ENCODE measurements at regions not wholly inside any gene's neighbourhood (a gene's known extent, or its start where the extent isn't known, plus 50 kb on each side); places are given as distances from the start of the nearest gene placed in this dataset.
"Not testable (repeated sequence)": the region's sequence is repeated elsewhere in the genome, so short reads cannot be mapped to it uniquely, and the experiment has no call there.

- no TSS peak for BruUV-seq (replicated peaks)
- TF ChIP-seq CTCF (conservative IDR thresholded peaks at IDR 0.05; ENCODE audit: low read length), result no peak
- TF ChIP-seq EZH2phosphoT487 (IDR thresholded peaks at IDR 0.05; ENCODE audit: borderline replicate concordance, low read depth, low read length), result no peak
These were observed 226.0 kb upstream of the SERP2 start for GRCh38 chr13:44147648-44148047.

DNA sequence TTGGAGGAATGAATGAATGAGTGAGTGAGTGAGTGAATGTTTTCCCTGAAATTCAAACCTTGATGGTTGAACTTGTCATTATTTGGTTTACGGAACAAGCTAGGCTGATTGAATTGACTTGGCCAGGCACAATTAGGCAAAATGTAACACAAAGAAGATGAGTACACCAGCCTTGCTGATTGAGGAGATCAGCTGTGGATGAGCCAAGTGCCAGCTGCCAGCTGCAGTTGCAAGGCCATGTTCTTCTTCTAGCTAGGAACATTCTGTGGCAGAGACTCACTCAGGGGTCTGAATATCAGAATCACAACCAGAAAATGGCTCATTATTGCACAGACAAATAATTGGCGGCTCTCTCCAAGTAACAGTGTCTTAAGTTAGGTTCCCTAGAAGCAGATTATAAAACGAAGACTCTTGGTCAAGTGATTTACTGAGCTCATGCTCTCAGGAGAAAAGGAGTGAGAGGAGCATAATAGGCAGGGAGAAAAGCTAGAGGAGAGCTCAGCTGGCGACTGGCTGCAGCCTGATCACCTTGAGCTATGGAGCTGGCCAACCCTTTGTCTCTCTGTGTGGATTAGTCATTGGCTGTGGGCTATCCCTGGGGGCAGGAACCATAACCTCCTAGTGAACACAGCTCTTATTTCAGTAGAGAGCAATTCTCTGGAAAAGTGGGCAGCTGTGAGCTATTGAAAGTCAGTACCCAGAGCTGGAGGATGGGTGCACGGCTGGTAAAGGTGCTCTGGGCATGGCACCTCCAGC lies 225.3 kb upstream of the SERP2 start:
- Histone ChIP-seq H3K27ac (ENCODE audit: low read depth, low read length, poor library complexity, severe bottlenecking) (no peak overlapping the region), H3K79me2 (ENCODE audit: insufficient read depth, low read depth, low read length) (no peaks in the 10 kb centered on the region), H3K9me2 (ENCODE audit: insufficient read depth, low read length) (no peaks in the 10 kb centered on the region), H4K20me1 (ENCODE audit: insufficient read depth, low read length) (no peaks in the 10 kb centered on the region), H3K4me1 (ENCODE audit: insufficient read depth, low read length, poor library complexity, severe bottlenecking) (peaks cover 24% of the 10 kb centered on the region), H3K4me2 (ENCODE audit: low read length) (no peak overlapping the region), H2AFZ (ENCODE audit: low read length) (no peak overlapping the region), H3K9me3 (ENCODE audit: low read length) (no peaks in the 10 kb centered on the region), H3K4me3 (ENCODE audit: low read depth, low read length, poor library complexity, severe bottlenecking) (no peak overlapping the region), H3K36me3 (ENCODE audit: insufficient read depth, low read length) (no peaks in the 10 kb centered on the region)
- intact Hi-C loops (cut with micrococcal nuclease; ENCODE audit: unreplicated experiment), result no loop called here
- CTCF ChIA-PET (ENCODE audit: unreplicated experiment), result no interaction called here
- TF ChIP-seq CTCF (conservative IDR thresholded peaks at IDR 0.05; ENCODE audit: low read length), result no peak
- TF ChIP-seq EZH2phosphoT487 (IDR thresholded peaks at IDR 0.05; ENCODE audit: borderline replicate concordance, low read depth, low read length), result no peak
- no TSS peak for BruUV-seq (replicated peaks)
- DNase-seq (ENCODE audit: low spot score), result no peak
- POLR2A ChIA-PET, result interaction anchor here (0.6 to 0.7 kb wide), 2 partner anchors 209 to 363 kb away, joined by 3 to 4 read pairs; no protein-coding TSS in a partner anchor

More at GRCh38 chr13:44147648-44148047, 226.0 kb upstream of the SERP2 start:
- no peak overlapping the region for H3K4me3 ChIP-seq (ENCODE audit: low read depth, low read length, poor library complexity, severe bottlenecking)
- no peaks in the 10 kb centered on the region for H4K20me1 ChIP-seq (ENCODE audit: insufficient read depth, low read length)
- H3K79me2 ChIP-seq (ENCODE audit: insufficient read depth, low read depth, low read length), result no peaks in the 10 kb centered on the region
- no peak for DNase-seq (ENCODE audit: low spot score)
- H3K27ac ChIP-seq (ENCODE audit: low read depth, low read length, poor library complexity, severe bottlenecking), result no peak overlapping the region
- ChIA-PET CTCF (ENCODE audit: unreplicated experiment) (no interaction called here), POLR2A (no interaction called here)
- intact Hi-C loops (cut with micrococcal nuclease; ENCODE audit: unreplicated experiment), result no loop called here
- H3K4me2 ChIP-seq (ENCODE audit: low read length), result no peak overlapping the region
- H3K9me3 ChIP-seq (ENCODE audit: low read length), result no peaks in the 10 kb centered on the region
- peaks cover 27% of the 10 kb centered on the region for H3K4me1 ChIP-seq (ENCODE audit: insufficient read depth, low read length, poor library complexity, severe bottlenecking)
- H3K9me2 ChIP-seq (ENCODE audit: insufficient read depth, low read length), result no peaks in the 10 kb centered on the region
- no peak overlapping the region for H2AFZ ChIP-seq (ENCODE audit: low read length)
- no peaks in the 10 kb centered on the region for H3K36me3 ChIP-seq (ENCODE audit: insufficient read depth, low read length)

DNA sequence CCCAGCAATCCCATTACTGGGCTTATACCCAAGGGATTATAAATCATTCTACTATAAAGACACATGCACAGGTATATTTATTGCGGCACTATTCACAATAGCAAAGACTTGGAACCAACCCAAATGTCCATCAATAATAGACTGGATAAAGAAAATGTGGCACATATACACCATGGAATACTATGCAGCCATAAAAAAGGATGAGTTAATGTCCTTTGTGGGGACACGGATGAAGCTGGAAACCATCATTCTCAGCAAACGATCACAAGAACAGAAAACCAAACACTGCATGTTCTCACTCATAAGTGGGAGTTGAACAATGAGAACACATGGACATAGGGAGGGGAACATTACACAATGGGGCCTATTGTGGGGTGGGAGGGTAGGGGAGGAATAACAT lies 224.4 kb upstream of the SERP2 start:
- H3K9me3 ChIP-seq (ENCODE audit: low read length); H2AFZ ChIP-seq (ENCODE audit: low read length); intact Hi-C loops (cut with micrococcal nuclease; ENCODE audit: unreplicated experiment); H4K20me1 ChIP-seq (ENCODE audit: insufficient read depth, low read length); H3K27ac ChIP-seq (ENCODE audit: low read depth, low read length, poor library complexity, severe bottlenecking); BruUV-seq (replicated peaks); H3K79me2 ChIP-seq (ENCODE audit: insufficient read depth, low read depth, low read length); DNase-seq (ENCODE audit: low spot score); POLR2A ChIA-PET; H3K4me3 ChIP-seq (ENCODE audit: low read depth, low read length, poor library complexity, severe bottlenecking); H3K9me2 ChIP-seq (ENCODE audit: insufficient read depth, low read length); CTCF ChIA-PET (ENCODE audit: unreplicated experiment); H3K36me3 ChIP-seq (ENCODE audit: insufficient read depth, low read length); H3K4me2 ChIP-seq (ENCODE audit: low read length): not testable (repeated sequence)
- H3K4me1 ChIP-seq (ENCODE audit: insufficient read depth, low read length, poor library complexity, severe bottlenecking), result peaks cover 24% of the 10 kb centered on the region

All from OCI-LY7 (cell line).